ENCODE measurements at regions not wholly inside any gene's neighbourhood (a gene's known extent, or its start where the extent isn't known, plus 50 kb on each side); places are given as distances from the start of the nearest gene placed in this dataset.

DNA sequence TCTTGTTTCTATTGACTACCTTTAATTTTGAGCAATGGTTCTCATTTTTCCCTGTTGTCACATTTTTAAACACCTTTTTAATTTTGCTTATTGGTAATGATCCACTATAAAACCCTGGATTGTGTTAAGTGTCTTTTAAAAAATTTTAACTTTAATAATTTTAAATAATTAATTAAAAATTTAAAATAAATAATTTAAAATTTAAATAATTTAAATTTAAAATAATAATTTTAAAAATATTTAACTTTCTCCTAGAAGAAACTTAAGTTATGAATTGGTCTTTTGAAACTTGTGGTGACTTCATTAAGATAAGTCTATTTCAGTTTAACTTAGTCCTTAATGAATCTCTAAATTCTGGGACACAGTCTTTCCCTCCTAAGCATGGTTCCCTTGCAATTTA is 566.3 kb upstream of the GALNTL6 start:
- Histone ChIP-seq H3K4me2 (ENCODE audit: control insufficient read depth, extremely low read depth, insufficient read depth, low read depth, low read length) (no peak overlapping the region), H3K79me2 (ENCODE audit: control insufficient read depth, insufficient read depth, low read length) (no peaks in the 10 kb centered on the region), H3K27ac (ENCODE audit: control insufficient read depth, insufficient read depth, low read length) (no peak overlapping the region), H4K20me1 (ENCODE audit: control insufficient read depth, extremely low read depth, insufficient read depth, low read length) (no peaks in the 10 kb centered on the region), H3K27me3 (ENCODE audit: control insufficient read depth, extremely low read depth, insufficient read depth, low read length) (no peaks in the 10 kb centered on the region), H3K9me1 (ENCODE audit: control insufficient read depth, extremely low read depth, insufficient read depth, low read length) (no peaks in the 10 kb centered on the region), H3K36me3 (ENCODE audit: control insufficient read depth in 2 of 2, extremely low read depth in 1 of 2, insufficient read depth in 2 of 2, low read length in 2 of 2) (no peaks in the 10 kb centered on the region), H3K9me3 (ENCODE audit: control insufficient read depth, low read depth, low read length) (no peaks in the 10 kb centered on the region), H3K4me3 (ENCODE audit: control insufficient read depth in 2 of 3, extremely low read depth in 1 of 3, insufficient read depth in 2 of 3, low read depth in 1 of 3, low read length in 3 of 3) (no peak overlapping the region), H2AFZ (ENCODE audit: control insufficient read depth, low read length) (no peak overlapping the region), H3K4me1 (ENCODE audit: control insufficient read depth, extremely low read depth, insufficient read depth, low read length) (no peaks in the 10 kb centered on the region), H3K9ac (ENCODE audit: control insufficient read depth, extremely low read depth, insufficient read depth, low read length) (no peak overlapping the region)
- DNase-seq (ENCODE audit: low read depth, low spot score) (no peak), FAIRE-seq (no peak)
- dilution Hi-C loops (cut with MboI; ENCODE audit: extremely low pct_ligation_motif_present, low sequenced_read_pairs), result no loop called here
- TF ChIP-seq, protein P1, sequence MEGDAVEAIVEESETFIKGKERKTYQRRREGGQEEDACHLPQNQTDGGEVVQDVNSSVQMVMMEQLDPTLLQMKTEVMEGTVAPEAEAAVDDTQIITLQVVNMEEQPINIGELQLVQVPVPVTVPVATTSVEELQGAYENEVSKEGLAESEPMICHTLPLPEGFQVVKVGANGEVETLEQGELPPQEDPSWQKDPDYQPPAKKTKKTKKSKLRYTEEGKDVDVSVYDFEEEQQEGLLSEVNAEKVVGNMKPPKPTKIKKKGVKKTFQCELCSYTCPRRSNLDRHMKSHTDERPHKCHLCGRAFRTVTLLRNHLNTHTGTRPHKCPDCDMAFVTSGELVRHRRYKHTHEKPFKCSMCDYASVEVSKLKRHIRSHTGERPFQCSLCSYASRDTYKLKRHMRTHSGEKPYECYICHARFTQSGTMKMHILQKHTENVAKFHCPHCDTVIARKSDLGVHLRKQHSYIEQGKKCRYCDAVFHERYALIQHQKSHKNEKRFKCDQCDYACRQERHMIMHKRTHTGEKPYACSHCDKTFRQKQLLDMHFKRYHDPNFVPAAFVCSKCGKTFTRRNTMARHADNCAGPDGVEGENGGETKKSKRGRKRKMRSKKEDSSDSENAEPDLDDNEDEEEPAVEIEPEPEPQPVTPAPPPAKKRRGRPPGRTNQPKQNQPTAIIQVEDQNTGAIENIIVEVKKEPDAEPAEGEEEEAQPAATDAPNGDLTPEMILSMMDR (optimal IDR thresholded peaks at IDR 0.05 in 1 of 3, IDR thresholded peaks at IDR 0.05 in 1 of 3, conservative IDR thresholded peaks at IDR 0.05 in 1 of 3; ENCODE audit: extremely low read depth in 1 of 3, insufficient read depth in 2 of 3, low read length in 3 of 3), result no peak
- TF ChIP-seq EZH2 (IDR thresholded peaks at IDR 0.05; ENCODE audit: low read length), result no peak

DNA sequence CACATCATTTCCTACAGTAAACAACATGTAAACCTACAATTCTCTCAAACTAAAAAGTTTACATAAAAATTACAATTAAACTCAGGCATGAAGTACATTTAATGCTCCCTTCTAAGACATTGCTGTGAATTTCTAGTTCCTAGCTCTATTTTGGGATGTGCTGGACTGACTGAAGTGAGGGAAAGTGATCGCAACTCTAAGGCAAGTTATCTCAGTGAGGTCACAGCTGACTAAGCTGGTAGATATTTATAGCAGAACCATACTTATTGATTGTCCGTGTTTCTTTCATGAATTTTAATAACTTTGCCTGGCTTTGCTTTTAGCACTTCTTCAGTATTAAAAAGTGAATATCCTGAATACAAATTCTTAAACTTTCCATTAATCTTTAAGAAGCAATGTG is 570.4 kb upstream of the GALNTL6 start:
- Histone ChIP-seq H3K36me3 (ENCODE audit: control insufficient read depth in 2 of 2, extremely low read depth in 1 of 2, insufficient read depth in 2 of 2, low read length in 2 of 2) (no peaks in the 10 kb centered on the region), H4K20me1 (ENCODE audit: control insufficient read depth, extremely low read depth, insufficient read depth, low read length) (no peaks in the 10 kb centered on the region), H3K9me1 (ENCODE audit: control insufficient read depth, extremely low read depth, insufficient read depth, low read length) (no peaks in the 10 kb centered on the region), H2AFZ (ENCODE audit: control insufficient read depth, low read length) (no peak overlapping the region), H3K9me3 (ENCODE audit: control insufficient read depth, low read depth, low read length) (no peaks in the 10 kb centered on the region), H3K27ac (ENCODE audit: control insufficient read depth, insufficient read depth, low read length) (no peak overlapping the region), H3K9ac (ENCODE audit: control insufficient read depth, extremely low read depth, insufficient read depth, low read length) (no peak overlapping the region), H3K4me1 (ENCODE audit: control insufficient read depth, extremely low read depth, insufficient read depth, low read length) (no peaks in the 10 kb centered on the region), H3K4me3 (ENCODE audit: control insufficient read depth in 2 of 3, extremely low read depth in 1 of 3, insufficient read depth in 2 of 3, low read depth in 1 of 3, low read length in 3 of 3) (no peak overlapping the region), H3K79me2 (ENCODE audit: control insufficient read depth, insufficient read depth, low read length) (no peaks in the 10 kb centered on the region), H3K27me3 (ENCODE audit: control insufficient read depth, extremely low read depth, insufficient read depth, low read length) (no peaks in the 10 kb centered on the region), H3K4me2 (ENCODE audit: control insufficient read depth, extremely low read depth, insufficient read depth, low read depth, low read length) (no peak overlapping the region)
- DNase-seq (ENCODE audit: low read depth, low spot score) (no peak), FAIRE-seq (no peak)
- TF ChIP-seq, protein P1 (optimal IDR thresholded peaks at IDR 0.05 in 1 of 3, IDR thresholded peaks at IDR 0.05 in 1 of 3, conservative IDR thresholded peaks at IDR 0.05 in 1 of 3; ENCODE audit: extremely low read depth in 1 of 3, insufficient read depth in 2 of 3, low read length in 3 of 3), result no peak
- TF ChIP-seq EZH2 (IDR thresholded peaks at IDR 0.05; ENCODE audit: low read length), result no peak
- dilution Hi-C loops (cut with MboI; ENCODE audit: extremely low pct_ligation_motif_present, low sequenced_read_pairs), result no loop called here
